ENCODE measurements at regions not wholly inside any gene's neighbourhood (a gene's known extent, or its start where the extent isn't known, plus 50 kb on each side); places are given as distances from the start of the nearest gene placed in this dataset.

- TF ChIP-seq EZH2phosphoT487 (IDR thresholded peaks at IDR 0.05) (no peak), CTCF (IDR thresholded peaks at IDR 0.05) (no peak)
Observed at GRCh38 chr4:31651541-31651940, 931.4 kb downstream of the PCDH7 start.

Measured in neural progenitor cell (in vitro differentiated cells).